ENCODE measurements at regions not wholly inside any gene's neighbourhood (a gene's known extent, or its start where the extent isn't known, plus 50 kb on each side); places are given as distances from the start of the nearest gene placed in this dataset.

GRCh38 chr1:108057541-108057940 lies 92.6 kb upstream of the VAV3 start:
- no peaks in the 10 kb centered on the region for H3K36me3 ChIP-seq (ENCODE audit: insufficient read depth, low read length)
- H2AFZ ChIP-seq (ENCODE audit: low read depth, low read length), result no peak overlapping the region
- TF ChIP-seq SMC3 (conservative IDR thresholded peaks at IDR 0.05; ENCODE audit: poor library complexity), result no peak
- no peak for TF ChIP-seq MXI1 (conservative IDR thresholded peaks at IDR 0.05; ENCODE audit: poor library complexity, severe bottlenecking)
- TF ChIP-seq POLR2AphosphoS5 (IDR thresholded peaks at IDR 0.05), result no peak
- TF ChIP-seq EP300 (conservative IDR thresholded peaks at IDR 0.05; ENCODE audit: poor library complexity, severe bottlenecking), result no peak

GRCh38 chr1:108056436-108056990 lies 91.5 kb upstream of the VAV3 start:
- Histone ChIP-seq H2AFZ (ENCODE audit: low read depth, low read length) (no peak overlapping the region), H3K9me2 (ENCODE audit: insufficient read depth, low read length) (no peaks in the 10 kb centered on the region), H3F3A (ENCODE audit: insufficient read depth, low read length, poor library complexity, severe bottlenecking) (no peaks in the 10 kb centered on the region), H3K36me3 (ENCODE audit: insufficient read depth, low read length) (no peaks in the 10 kb centered on the region), H4K20me1 (ENCODE audit: insufficient read depth) (no peaks in the 10 kb centered on the region), H3K4me2 (ENCODE audit: low read length) (no peak overlapping the region), H3K27ac (ENCODE audit: low read length) (no peak overlapping the region), H3K9me3 (ENCODE audit: low read length) (no peaks in the 10 kb centered on the region), H3K79me2 (replicated peaks; ENCODE audit: insufficient read depth, low read length) (no peaks in the 10 kb centered on the region), H3K27me3 (ENCODE audit: insufficient read depth, low read depth, low read length) (peaks cover 13% of the 10 kb centered on the region), H3K9ac (ENCODE audit: low read length) (no peak overlapping the region), H3K4me3 (ENCODE audit: low read length) (no peak overlapping the region)
- no peak for TF ChIP-seq EP300 (conservative IDR thresholded peaks at IDR 0.05; ENCODE audit: poor library complexity, severe bottlenecking)
- TF ChIP-seq POLR2AphosphoS5 (IDR thresholded peaks at IDR 0.05), result no peak
- no peak for TF ChIP-seq REST (IDR thresholded peaks at IDR 0.05; ENCODE audit: borderline replicate concordance)
- no peak for TF ChIP-seq RAD21 (conservative IDR thresholded peaks at IDR 0.05)
- TF ChIP-seq EZH2 (IDR thresholded peaks at IDR 0.05; ENCODE audit: borderline replicate concordance, insufficient read depth, low read length, poor library complexity, severe bottlenecking), result no peak
- no peak for TF ChIP-seq CTCF (IDR thresholded peaks at IDR 0.05; ENCODE audit: poor library complexity, severe bottlenecking)
- no peak for TF ChIP-seq MXI1 (conservative IDR thresholded peaks at IDR 0.05; ENCODE audit: poor library complexity, severe bottlenecking)
- no peak for TF ChIP-seq TAF1 (IDR thresholded peaks at IDR 0.05; ENCODE audit: low read depth)

More at GRCh38 chr1:108057541-108057940, 92.6 kb upstream of the VAV3 start:
- Histone ChIP-seq H3K4me3 (ENCODE audit: low read length) (no peak overlapping the region), H3K9ac (ENCODE audit: low read length) (no peak overlapping the region), H4K20me1 (ENCODE audit: insufficient read depth) (no peaks in the 10 kb centered on the region), H3K27ac (ENCODE audit: low read length) (no peak overlapping the region), H3K27me3 (ENCODE audit: insufficient read depth, low read depth, low read length) (peaks cover 13% of the 10 kb centered on the region), H3K79me2 (replicated peaks; ENCODE audit: insufficient read depth, low read length) (no peaks in the 10 kb centered on the region), H3K4me2 (ENCODE audit: low read length) (no peak overlapping the region), H3K9me2 (ENCODE audit: insufficient read depth, low read length) (no peaks in the 10 kb centered on the region), H3F3A (ENCODE audit: insufficient read depth, low read length, poor library complexity, severe bottlenecking) (no peaks in the 10 kb centered on the region), H3K9me3 (ENCODE audit: low read length) (no peaks in the 10 kb centered on the region)
